HG02623 (cell line): ENCODE measurements at regions not wholly inside any gene's neighbourhood (a gene's known extent, or its start where the extent isn't known, plus 50 kb on each side); places are given as distances from the start of the nearest gene placed in this dataset.

Experiments
- ATAC-seq: cut with Tn5 transposase; IDR thresholded peaks from one replicate; pipeline ENCODE4 v1.9.1; 2021; ENCODE audit warnings: moderate library complexity; ENCODE audit not compliant: unreplicated experiment

- no peak for ATAC-seq
These were observed 436.6 kb upstream of the ADGRL2 start for GRCh38 chr1:81364088-81364487.

GRCh38 chr1:81358151-81358550 lies 442.6 kb upstream of the ADGRL2 start:
- ATAC-seq = no peak

- ATAC-seq = no peak
These were observed 448.9 kb upstream of the ADGRL2 start for GRCh38 chr1:81351864-81352263.

- ATAC-seq = no peak
These were observed 451.4 kb upstream of the ADGRL2 start for GRCh38 chr1:81349194-81349965.

GRCh38 chr1:81345110-81345509 lies 455.6 kb upstream of the ADGRL2 start:
- no peak for ATAC-seq

GRCh38 chr1:81340239-81340638 lies 460.5 kb upstream of the ADGRL2 start:
- no peak for ATAC-seq

GRCh38 chr1:81337226-81337625 lies 463.5 kb upstream of the ADGRL2 start:
- ATAC-seq = no peak

- no peak for ATAC-seq
These were observed 464.9 kb upstream of the ADGRL2 start for GRCh38 chr1:81335876-81336275.

GRCh38 chr1:81330521-81330920 lies 470.2 kb upstream of the ADGRL2 start:
- ATAC-seq = no peak

GRCh38 chr1:81330111-81330510 lies 470.6 kb upstream of the ADGRL2 start:
- ATAC-seq = no peak

- ATAC-seq = no peak
These were observed 471.7 kb upstream of the ADGRL2 start for GRCh38 chr1:81329041-81329440.

- no peak for ATAC-seq
These were observed 473.0 kb upstream of the ADGRL2 start for GRCh38 chr1:81327743-81328142.

- no peak for ATAC-seq
These were observed 473.5 kb upstream of the ADGRL2 start for GRCh38 chr1:81327103-81327710.

- ATAC-seq = no peak
These were observed 474.5 kb upstream of the ADGRL2 start for GRCh38 chr1:81326212-81326611.

- no peak for ATAC-seq
These were observed 475.3 kb upstream of the ADGRL2 start for GRCh38 chr1:81325397-81325796.

GRCh38 chr1:81323862-81324261 lies 476.9 kb upstream of the ADGRL2 start:
- ATAC-seq = no peak

- ATAC-seq = no peak
These were observed 483.5 kb upstream of the ADGRL2 start for GRCh38 chr1:81317191-81317590.

GRCh38 chr1:81314513-81315233 lies 486.1 kb upstream of the ADGRL2 start:
- ATAC-seq = no peak

GRCh38 chr1:81313289-81313688 lies 487.4 kb upstream of the ADGRL2 start:
- ATAC-seq = no peak

GRCh38 chr1:81312272-81312754 lies 488.4 kb upstream of the ADGRL2 start:
- no peak for ATAC-seq

GRCh38 chr1:81310250-81310649 lies 490.5 kb upstream of the ADGRL2 start:
- ATAC-seq = no peak

GRCh38 chr1:81308191-81308590 lies 492.5 kb upstream of the ADGRL2 start:
- ATAC-seq = no peak
